OCI-LY1 (cell line): ENCODE measurements at regions not wholly inside any gene's neighbourhood (a gene's known extent, or its start where the extent isn't known, plus 50 kb on each side); places are given as distances from the start of the nearest gene placed in this dataset.

ENCODE experiments used
- H2AFZ ChIP-seq: fragments of 200-600 bp; sonication (generic), shearing (Covaris generic); 2 replicates; pipeline ENCODE4 v1.6.0; 2014; ENCODE audit warnings: antibody characterized with exemption, mild to moderate bottlenecking, low read length
- H3F3A ChIP-seq: fragments of 200-600 bp; sonication (generic), shearing (Covaris generic); 2 replicates; pipeline ENCODE4 v1.6.0; 2014; ENCODE audit warnings: mild to moderate bottlenecking, antibody characterized with exemption, low read length, moderate library complexity; ENCODE audit not compliant: insufficient read depth
- H3K27ac ChIP-seq: fragments of 200-600 bp; sonication (generic); 2 replicates; pipeline ENCODE4 v1.5.1; 2014; ENCODE audit warnings: low read length, mixed run types, mild to moderate bottlenecking, low read depth; ENCODE audit not compliant: poor library complexity, severe bottlenecking
- H3K27me3 ChIP-seq: fragments of 200-600 bp; sonication (generic); 2 replicates; pipeline ENCODE4 v1.6.0; 2014; ENCODE audit warnings: antibody characterized with exemption, mild to moderate bottlenecking, low read length, moderate library complexity; ENCODE audit not compliant: insufficient read depth
- H3K36me3 ChIP-seq: fragments of 200-600 bp; sonication (generic); 2 replicates; pipeline ENCODE4 v1.6.1; 2014; ENCODE audit warnings: mild to moderate bottlenecking, antibody characterized with exemption, low read length, moderate library complexity, mixed read lengths; ENCODE audit not compliant: insufficient read depth
- H3K4me1 ChIP-seq: fragments of 200-600 bp; sonication (generic); 2 replicates; pipeline ENCODE4 v1.5.1; 2014; ENCODE audit warnings: mild to moderate bottlenecking, low read length, moderate library complexity; ENCODE audit not compliant: insufficient read depth, severe bottlenecking
- H3K4me2 ChIP-seq: fragments of 200-600 bp; sonication (generic), shearing (Covaris generic); 2 replicates; pipeline ENCODE4 v1.6.1; 2014; ENCODE audit warnings: low read length
- H3K4me3 ChIP-seq: fragments of 200-600 bp; sonication (generic); 2 replicates; pipeline ENCODE4 v1.5.1; 2014; ENCODE audit warnings: low read length, low read depth, mild to moderate bottlenecking, mixed read lengths; ENCODE audit not compliant: poor library complexity, severe bottlenecking
- H3K79me2 ChIP-seq: fragments of 200-600 bp; shearing (Covaris generic); 2 replicates; pipeline ENCODE4 v1.6.1; 2016; ENCODE audit warnings: mixed run types, low read length, mixed read lengths; ENCODE audit not compliant: insufficient read depth
- H3K9ac ChIP-seq: fragments of 200-600 bp; sonication (generic), shearing (Covaris generic); 2 replicates; pipeline ENCODE4 v1.6.1; 2014; ENCODE audit warnings: mild to moderate bottlenecking, low read length, mixed read lengths
- H3K9me2 ChIP-seq: fragments of 200-600 bp; sonication (generic), shearing (Covaris generic); 2 replicates; pipeline ENCODE4 v1.6.1; 2014; ENCODE audit warnings: low read depth, mild to moderate bottlenecking, low read length, mixed read lengths
- H3K9me3 ChIP-seq: fragments of 200-600 bp; shearing (Covaris generic); 2 replicates; pipeline ENCODE4 v1.6.1; 2014; ENCODE audit warnings: low read length, mixed read lengths
- H4K20me1 ChIP-seq: fragments of 200-600 bp; sonication (generic), shearing (Covaris generic); 2 replicates; pipeline ENCODE4 v1.6.0; 2016; ENCODE audit warnings: mild to moderate bottlenecking, low read length; ENCODE audit not compliant: insufficient read depth
- EZH2 ChIP-seq: fragments of 200-600 bp; sonication (generic), shearing (Covaris generic); IDR thresholded peaks from 2 replicates; pipeline ENCODE4 v1.8.0; 2017; ENCODE audit warnings: borderline replicate concordance, mixed run types, mild to moderate bottlenecking, antibody characterized with exemption, low read length, moderate library complexity, mixed read lengths
- TF ChIP-seq, protein P1 (sequence below): fragments of 200-600 bp; sonication (generic), shearing (Covaris generic); IDR thresholded peaks from 2 replicates; pipeline ENCODE4 v1.5.1; 2017; ENCODE audit warnings: mild to moderate bottlenecking, antibody characterized with exemption, low read length, moderate library complexity, mixed read lengths

DNA sequence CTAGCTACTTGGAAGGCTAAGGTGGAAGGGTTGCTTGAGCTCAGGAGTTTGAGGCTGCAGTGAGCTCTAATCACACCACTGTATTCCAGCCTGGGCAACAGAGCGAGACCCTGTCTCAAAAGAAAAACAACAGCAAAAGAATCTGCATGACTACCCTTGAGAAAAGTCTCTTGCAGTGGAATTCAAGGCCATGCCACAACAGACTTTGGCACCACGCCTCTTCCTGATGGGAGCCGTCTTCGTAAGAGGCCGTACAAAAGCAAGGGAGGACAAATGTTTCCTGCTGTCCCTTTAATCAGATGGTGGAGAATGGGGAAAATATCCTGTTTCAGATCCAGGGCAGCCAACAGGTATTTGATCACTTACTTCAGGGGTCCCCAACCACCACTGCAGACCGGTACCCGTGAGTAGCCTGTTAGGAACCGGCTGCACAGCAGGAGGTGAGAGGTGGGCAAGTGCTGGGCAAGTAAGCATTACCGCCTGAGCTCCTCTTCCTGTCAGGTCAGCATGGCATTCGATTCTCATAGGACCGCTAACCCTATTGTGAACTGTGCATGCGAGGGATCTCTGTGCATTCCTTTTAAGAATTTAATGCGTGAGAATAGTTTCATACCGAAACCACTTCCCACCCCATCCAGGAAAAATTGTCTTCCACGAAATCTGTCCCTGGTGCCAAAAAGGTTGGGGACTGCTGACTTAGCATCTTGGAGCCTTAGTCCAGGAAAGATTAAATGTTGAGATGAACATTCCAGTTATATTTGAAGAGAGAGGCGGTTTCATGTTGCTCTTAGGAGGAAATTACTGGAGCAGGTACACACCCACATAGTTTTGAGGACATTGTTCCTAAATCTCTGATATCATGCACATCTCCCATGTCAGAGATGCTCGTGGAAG lies 94.4 kb upstream of the XPO1 start:
- Histone ChIP-seq H3K4me1 (no peaks in the 10 kb centered on the region), H3K36me3 (no peaks in the 10 kb centered on the region), H3F3A (no peaks in the 10 kb centered on the region), H2AFZ (no peak overlapping the region), H3K9me3 (no peaks in the 10 kb centered on the region), H3K27ac (no peak overlapping the region), H4K20me1 (no peaks in the 10 kb centered on the region), H3K9me2 (no peaks in the 10 kb centered on the region), H3K9ac (no peak overlapping the region), H3K4me3 (no peak overlapping the region), H3K27me3 (no peaks in the 10 kb centered on the region), H3K79me2 (no peaks in the 10 kb centered on the region), H3K4me2 (no peak overlapping the region)
- no peak for TF ChIP-seq EZH2
- TF ChIP-seq, protein P1, sequence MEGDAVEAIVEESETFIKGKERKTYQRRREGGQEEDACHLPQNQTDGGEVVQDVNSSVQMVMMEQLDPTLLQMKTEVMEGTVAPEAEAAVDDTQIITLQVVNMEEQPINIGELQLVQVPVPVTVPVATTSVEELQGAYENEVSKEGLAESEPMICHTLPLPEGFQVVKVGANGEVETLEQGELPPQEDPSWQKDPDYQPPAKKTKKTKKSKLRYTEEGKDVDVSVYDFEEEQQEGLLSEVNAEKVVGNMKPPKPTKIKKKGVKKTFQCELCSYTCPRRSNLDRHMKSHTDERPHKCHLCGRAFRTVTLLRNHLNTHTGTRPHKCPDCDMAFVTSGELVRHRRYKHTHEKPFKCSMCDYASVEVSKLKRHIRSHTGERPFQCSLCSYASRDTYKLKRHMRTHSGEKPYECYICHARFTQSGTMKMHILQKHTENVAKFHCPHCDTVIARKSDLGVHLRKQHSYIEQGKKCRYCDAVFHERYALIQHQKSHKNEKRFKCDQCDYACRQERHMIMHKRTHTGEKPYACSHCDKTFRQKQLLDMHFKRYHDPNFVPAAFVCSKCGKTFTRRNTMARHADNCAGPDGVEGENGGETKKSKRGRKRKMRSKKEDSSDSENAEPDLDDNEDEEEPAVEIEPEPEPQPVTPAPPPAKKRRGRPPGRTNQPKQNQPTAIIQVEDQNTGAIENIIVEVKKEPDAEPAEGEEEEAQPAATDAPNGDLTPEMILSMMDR = no peak

DNA sequence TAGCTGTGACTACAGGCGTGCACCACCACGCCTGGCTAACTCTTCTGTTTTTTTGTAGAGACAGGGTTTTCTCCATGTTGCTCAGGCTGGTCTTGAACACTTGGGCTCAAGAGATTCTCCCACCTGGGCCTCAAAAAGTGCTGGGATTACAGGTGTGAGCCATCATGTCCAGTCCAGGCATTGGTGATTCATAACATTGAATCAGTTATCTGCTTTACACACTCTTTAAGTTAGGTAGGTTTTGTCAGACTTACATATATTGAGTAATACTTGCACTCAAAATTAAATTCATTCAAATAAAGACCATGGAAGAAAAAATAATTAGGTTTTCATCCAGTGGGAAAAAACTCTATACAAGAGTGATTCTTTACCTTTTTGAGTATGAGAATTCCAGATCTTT lies 93.2 kb upstream of the XPO1 start:
- H3K9me2 ChIP-seq = no peaks in the 10 kb centered on the region
- no peaks in the 10 kb centered on the region for H3K36me3 ChIP-seq
- no peaks in the 10 kb centered on the region for H3K79me2 ChIP-seq
- no peaks in the 10 kb centered on the region for H3K27me3 ChIP-seq
- no peak overlapping the region for H3K27ac ChIP-seq
- H3K4me3 ChIP-seq = no peak overlapping the region
- no peak overlapping the region for H3K9ac ChIP-seq
- no peaks in the 10 kb centered on the region for H4K20me1 ChIP-seq
- no peak for TF ChIP-seq EZH2
- TF ChIP-seq, protein P1 = no peak
- H2AFZ ChIP-seq = no peak overlapping the region
- no peaks in the 10 kb centered on the region for H3K9me3 ChIP-seq
- H3K4me1 ChIP-seq = no peaks in the 10 kb centered on the region
- no peaks in the 10 kb centered on the region for H3F3A ChIP-seq
- H3K4me2 ChIP-seq = no peak overlapping the region

DNA sequence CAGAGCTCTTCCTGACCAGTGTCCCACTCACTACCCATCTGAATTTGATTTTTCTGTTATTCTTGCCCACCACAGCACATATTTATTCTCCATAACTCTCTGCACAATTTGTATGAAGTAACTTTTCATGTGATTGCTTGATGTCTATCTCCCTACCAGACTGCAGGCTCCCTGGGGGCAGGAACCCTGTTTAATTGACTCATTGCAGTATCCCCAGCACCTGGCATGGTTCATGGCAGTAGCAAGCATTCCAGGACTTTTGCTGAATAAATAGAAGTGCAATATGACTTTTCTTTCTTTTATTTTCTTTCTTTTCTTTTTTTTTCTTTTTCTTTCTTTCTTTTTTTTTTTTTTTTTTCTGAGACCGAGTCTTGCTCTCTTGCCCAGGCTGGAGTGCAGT lies 88.7 kb upstream of the XPO1 start:
- Histone ChIP-seq H4K20me1 (no peaks in the 10 kb centered on the region), H3K4me1 (no peaks in the 10 kb centered on the region), H3K4me2 (no peak overlapping the region), H3F3A (no peaks in the 10 kb centered on the region), H2AFZ (no peak overlapping the region), H3K36me3 (no peaks in the 10 kb centered on the region), H3K27ac (no peak overlapping the region), H3K9me3 (no peaks in the 10 kb centered on the region), H3K79me2 (no peaks in the 10 kb centered on the region), H3K9me2 (no peaks in the 10 kb centered on the region), H3K4me3 (no peak overlapping the region), H3K9ac (no peak overlapping the region), H3K27me3 (no peaks in the 10 kb centered on the region)
- TF ChIP-seq EZH2 = no peak
- TF ChIP-seq, protein P1 = no peak
